Activated CD4-positive, alpha-beta memory T cell treated with anti-CD3 and anti-CD28 coated beads for 36 hours (primary cell): ENCODE measurements at regions not wholly inside any gene's neighbourhood (a gene's known extent, or its start where the extent isn't known, plus 50 kb on each side); places are given as distances from the start of the nearest gene placed in this dataset.

ENCODE experiments used
- CTCF ChIA-PET: fragments of 350-600 bp; sonication (Branson Sonifier 250); formaldehyde crosslinking; loops from one replicate; lab custom pipeline; 2021; ENCODE audit warnings: antibody characterized with exemption, inconsistent platforms; lab: Charles Lee
- POLR2A ChIA-PET: fragments of 350-600 bp; sonication (Branson Sonifier 250); formaldehyde crosslinking; loops from one replicate; lab custom pipeline; 2021; ENCODE audit warnings: antibody characterized with exemption; lab: Charles Lee
- DNase-seq: peaks from one replicate; pipeline ENCODE4 v3.0.0-alpha.2; 2020
- H3K27ac Mint-ChIP-seq: one replicate; pipeline ENCODE4 v1.8.0; 2021; ENCODE audit warnings: mixed read lengths
- H3K27me3 Mint-ChIP-seq: one replicate; pipeline ENCODE4 v1.8.0; 2021; ENCODE audit warnings: mixed read lengths
- H3K36me3 Mint-ChIP-seq: one replicate; pipeline ENCODE4 v1.8.0; 2021; ENCODE audit warnings: mixed read lengths
- H3K4me1 Mint-ChIP-seq: one replicate; pipeline ENCODE4 v1.8.0; 2021; ENCODE audit warnings: low read depth, mixed read lengths
- H3K4me3 Mint-ChIP-seq: one replicate; pipeline ENCODE4 v1.8.0; 2021; ENCODE audit warnings: mild to moderate bottlenecking, mixed read lengths
- H3K9me3 Mint-ChIP-seq: one replicate; pipeline ENCODE4 v1.8.0; 2021; ENCODE audit warnings: mixed read lengths
- intact Hi-C: fragments of 100-400 bp; cut with micrococcal nuclease; formaldehyde crosslinking; loops from one replicate; pipeline ENCODE4 v1.15.1; 2023

DNA sequence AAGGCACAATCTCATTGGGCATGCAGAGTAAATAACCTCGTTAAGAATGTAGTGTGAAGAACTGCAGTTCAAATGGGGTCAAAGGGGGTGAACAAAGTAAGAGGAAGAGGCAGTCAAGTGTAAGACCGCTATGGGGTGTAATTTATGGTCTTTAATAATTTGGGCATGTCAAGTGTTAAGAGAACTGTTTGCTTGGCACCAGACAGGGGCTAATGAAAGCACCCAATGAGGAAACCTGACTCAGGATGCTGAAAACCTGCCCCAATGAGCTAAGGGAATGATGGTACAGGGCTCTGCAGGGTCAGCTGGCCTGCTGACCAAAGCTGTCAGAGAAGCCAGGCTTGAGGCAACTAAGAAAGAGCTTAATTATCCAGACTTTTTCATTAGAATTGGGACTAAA is 368.1 kb downstream of the DTWD2 start:
- Mint-ChIP-seq H3K9me3 (peaks cover 4% of the 10 kb centered on the region), H3K27me3 (no peaks in the 10 kb centered on the region)
- CTCF ChIA-PET, result no interaction called here

DNA sequence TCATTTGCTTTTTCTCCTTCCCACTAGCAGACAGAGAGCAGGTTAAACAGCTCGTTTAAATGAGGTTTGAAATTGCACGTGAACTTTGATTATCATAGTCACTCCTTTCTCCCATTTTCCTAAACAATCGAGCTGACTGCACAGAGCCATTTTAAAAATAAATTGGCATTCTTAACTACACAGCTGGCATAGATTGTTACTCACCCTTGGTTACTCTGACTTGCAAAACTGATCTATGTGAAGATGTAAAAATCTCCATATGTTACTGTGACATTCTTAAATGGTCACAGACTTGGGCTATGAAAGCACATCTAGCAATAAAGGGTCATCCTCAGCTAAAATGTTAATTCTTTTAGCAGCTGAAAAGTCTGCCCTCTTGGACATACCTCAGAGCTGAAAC is 368.5 kb downstream of the DTWD2 start:
- no peak for DNase-seq
- intact Hi-C loops, result no loop called here
- Mint-ChIP-seq H3K4me1 (no peaks in the 10 kb centered on the region), H3K27me3 (no peaks in the 10 kb centered on the region), H3K27ac (no peak overlapping the region), H3K4me3 (no peak overlapping the region), H3K9me3 (peaks cover 4% of the 10 kb centered on the region), H3K36me3 (no peaks in the 10 kb centered on the region)
- ChIA-PET CTCF (interaction anchor here (0.6 kb wide), 1 partner anchor 221 kb away, joined by 4 read pairs; no protein-coding TSS in a partner anchor), POLR2A (no interaction called here)

More for the DNA sequence above, 368.1 kb downstream of the DTWD2 start:
- POLR2A ChIA-PET, result no interaction called here
- no peak for DNase-seq
- H3K4me3 Mint-ChIP-seq, result no peak overlapping the region
- H3K4me1 Mint-ChIP-seq, result no peaks in the 10 kb centered on the region
- H3K36me3 Mint-ChIP-seq, result no peaks in the 10 kb centered on the region
- no peak overlapping the region for H3K27ac Mint-ChIP-seq
- intact Hi-C loops, result no loop called here

DNA sequence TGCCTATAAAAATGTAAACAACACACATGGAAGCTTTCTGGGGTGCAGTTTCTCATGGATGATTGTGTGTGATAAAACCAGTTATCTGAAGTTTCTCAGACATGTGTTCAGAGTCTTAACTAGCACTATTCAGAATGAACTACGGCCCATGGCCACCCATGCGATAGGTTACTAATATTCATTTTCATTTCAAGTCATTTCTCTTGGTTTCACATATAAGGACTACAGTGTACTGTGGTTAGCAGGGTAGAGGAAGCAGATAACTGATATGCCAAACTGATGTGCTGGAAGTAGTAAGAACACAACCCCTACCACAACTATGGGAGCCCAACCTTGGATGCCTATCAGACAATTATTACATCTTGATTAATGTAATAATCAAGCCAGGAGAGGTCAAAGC is 372.1 kb downstream of the DTWD2 start:
- Mint-ChIP-seq H3K36me3 (no peaks in the 10 kb centered on the region), H3K9me3 (no peaks in the 10 kb centered on the region), H3K27ac (no peak overlapping the region), H3K27me3 (no peaks in the 10 kb centered on the region), H3K4me1 (no peaks in the 10 kb centered on the region), H3K4me3 (no peak overlapping the region)
- CTCF ChIA-PET, result no interaction called here
- intact Hi-C loops, result no loop called here
- POLR2A ChIA-PET, result no interaction called here
- DNase-seq, result no peak

DNA sequence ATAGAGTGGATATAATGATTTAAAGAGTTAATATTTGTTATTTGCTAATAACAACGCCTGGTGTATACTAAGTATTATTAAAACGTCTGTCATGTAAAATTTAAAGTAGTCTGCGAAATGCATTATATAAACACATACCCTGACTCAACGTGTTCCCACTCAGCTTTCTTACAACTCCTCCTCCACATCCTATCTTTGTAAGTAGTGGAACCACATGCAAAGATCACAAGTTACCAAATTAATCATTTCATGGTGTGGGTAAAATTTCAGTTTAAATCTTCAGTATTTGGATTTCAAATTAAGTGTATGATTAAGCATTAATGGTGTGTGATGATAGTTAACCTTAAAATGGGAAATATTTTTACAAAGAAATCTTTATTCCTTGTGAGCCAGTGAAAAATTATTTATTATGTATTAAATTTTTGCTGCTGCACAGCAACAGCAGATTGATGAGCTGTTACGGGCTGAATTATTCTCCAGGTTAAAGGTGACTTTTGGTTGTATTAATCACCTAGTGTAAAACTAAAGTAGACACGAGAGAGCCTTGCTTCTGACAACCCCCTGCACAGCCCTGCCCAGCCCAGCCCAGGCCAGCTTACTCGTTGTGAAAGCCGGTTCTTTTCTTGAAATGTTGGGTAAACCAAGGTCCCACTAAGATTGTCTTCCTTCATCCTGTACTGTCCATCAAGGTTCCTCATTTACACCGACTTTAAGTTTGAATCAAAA is 373.5 kb downstream of the DTWD2 start:
- Mint-ChIP-seq H3K4me1 (no peaks in the 10 kb centered on the region), H3K4me3 (no peak overlapping the region), H3K27me3 (no peaks in the 10 kb centered on the region), H3K36me3 (no peaks in the 10 kb centered on the region), H3K27ac (no peak overlapping the region), H3K9me3 (no peaks in the 10 kb centered on the region)
- ChIA-PET CTCF (no interaction called here), POLR2A (no interaction called here)
- no peak for DNase-seq
- intact Hi-C loops, result no loop called here

DNA sequence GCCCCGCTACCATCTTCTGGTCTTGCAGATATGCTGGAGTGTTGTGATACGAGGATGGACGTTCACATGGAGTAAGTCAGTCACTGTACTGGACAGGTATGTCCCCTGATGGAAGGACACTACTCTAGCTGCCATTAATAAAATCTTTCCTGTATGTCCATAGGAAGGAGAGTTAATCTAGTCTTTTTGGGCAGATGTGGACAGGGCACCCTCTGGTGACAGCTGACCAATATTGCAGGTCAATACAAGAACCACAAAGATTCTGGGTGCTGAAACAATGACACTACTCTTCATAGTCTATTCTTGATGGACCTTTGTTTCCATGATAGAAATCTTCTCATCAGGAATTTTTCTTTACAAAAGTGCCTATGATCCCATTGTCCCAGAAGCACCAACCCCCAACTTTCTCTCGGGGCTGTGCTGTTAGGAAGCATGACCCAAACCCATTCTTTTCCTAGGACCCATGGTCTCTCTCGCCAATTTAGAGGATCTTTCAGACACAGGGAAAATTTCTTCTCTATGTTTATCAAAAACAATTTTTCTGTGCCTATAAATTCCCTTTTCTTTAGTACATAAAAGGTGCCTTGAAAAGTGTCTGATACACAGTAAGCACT is 376.9 kb downstream of the DTWD2 start:
- no peaks in the 10 kb centered on the region for H3K27me3 Mint-ChIP-seq
- intact Hi-C loops, result no loop called here
- POLR2A ChIA-PET, result no interaction called here
- no peaks in the 10 kb centered on the region for H3K4me1 Mint-ChIP-seq
- H3K36me3 Mint-ChIP-seq, result no peaks in the 10 kb centered on the region
- CTCF ChIA-PET, result no interaction called here
- H3K4me3 Mint-ChIP-seq, result no peak overlapping the region
- H3K27ac Mint-ChIP-seq, result no peak overlapping the region
- peak; percentile 10 for DNase-seq
- no peaks in the 10 kb centered on the region for H3K9me3 Mint-ChIP-seq

DNA sequence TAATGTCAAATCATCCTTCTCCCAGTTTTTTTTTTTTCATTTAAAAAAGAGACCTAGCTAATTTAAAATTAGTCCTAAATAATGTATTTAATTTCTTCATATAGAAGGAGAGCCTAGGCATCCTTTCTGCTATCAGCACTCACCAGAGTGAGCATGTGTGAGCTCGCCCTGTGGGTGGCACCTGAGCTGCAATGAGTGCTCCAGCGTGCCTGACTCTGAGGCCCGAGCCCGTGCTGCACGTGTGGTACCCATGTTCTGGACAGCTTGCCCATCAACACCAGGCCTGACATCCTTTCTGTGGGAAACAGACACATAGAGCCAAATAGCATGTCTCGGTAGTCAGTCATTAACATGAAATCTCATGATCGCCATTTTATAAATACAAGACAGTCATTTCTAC is 381.4 kb downstream of the DTWD2 start:
- intact Hi-C loops, result no loop called here
- DNase-seq, result no peak
- CTCF ChIA-PET, result no interaction called here
- no peaks in the 10 kb centered on the region for H3K9me3 Mint-ChIP-seq
- H3K4me1 Mint-ChIP-seq, result no peaks in the 10 kb centered on the region
- no peaks in the 10 kb centered on the region for H3K27me3 Mint-ChIP-seq
- H3K4me3 Mint-ChIP-seq, result no peak overlapping the region
- POLR2A ChIA-PET, result no interaction called here
- no peak overlapping the region for H3K27ac Mint-ChIP-seq
- H3K36me3 Mint-ChIP-seq, result no peaks in the 10 kb centered on the region

DNA sequence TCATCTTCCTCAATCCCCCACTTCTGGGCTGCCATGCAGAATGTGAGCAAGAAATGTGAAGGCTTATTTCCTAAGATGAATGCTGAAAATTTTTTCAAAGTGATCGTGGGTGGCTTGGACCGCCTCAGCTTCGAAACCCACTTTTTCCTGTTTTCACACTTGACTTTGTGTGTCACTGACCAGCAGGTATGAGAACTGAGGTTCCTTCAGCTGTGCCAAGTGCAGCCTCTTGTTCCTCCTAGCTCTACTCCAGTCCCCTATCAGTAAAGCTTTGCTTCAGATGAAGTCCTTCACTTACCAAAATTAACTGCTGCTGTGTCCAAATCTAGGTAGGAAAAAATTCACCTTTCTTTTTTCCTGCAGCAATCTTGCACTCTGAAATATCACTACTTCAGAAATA is 382.6 kb downstream of the DTWD2 start:
- no peak for DNase-seq
- H3K27me3 Mint-ChIP-seq, result no peaks in the 10 kb centered on the region
- no peaks in the 10 kb centered on the region for H3K4me1 Mint-ChIP-seq
- ChIA-PET POLR2A (no interaction called here), CTCF (no interaction called here)
- H3K4me3 Mint-ChIP-seq, result no peak overlapping the region
- intact Hi-C loops, result no loop called here
- H3K36me3 Mint-ChIP-seq, result no peaks in the 10 kb centered on the region
- H3K9me3 Mint-ChIP-seq, result no peaks in the 10 kb centered on the region
- no peak overlapping the region for H3K27ac Mint-ChIP-seq

DNA sequence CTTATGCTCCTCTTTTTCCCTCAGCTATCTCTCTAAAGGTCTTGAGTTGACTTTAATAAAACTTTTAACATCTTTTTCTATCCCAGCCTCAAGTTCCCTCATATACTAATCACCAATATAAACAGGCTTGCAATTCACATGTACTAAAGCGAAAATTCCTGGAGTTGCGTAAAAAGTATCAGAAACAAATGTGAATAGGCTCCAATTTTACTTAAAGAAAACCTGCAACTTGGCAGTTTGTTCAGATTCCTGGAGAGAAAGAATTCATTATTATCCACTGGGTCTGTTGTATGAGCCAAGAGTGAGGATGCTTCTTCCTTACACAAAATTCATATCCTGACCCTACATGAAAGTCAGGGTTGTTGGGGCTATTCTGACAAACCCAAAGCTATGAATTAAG is 384.2 kb downstream of the DTWD2 start:
- Mint-ChIP-seq H3K9me3 (no peaks in the 10 kb centered on the region), H3K27ac (no peak overlapping the region), H3K4me3 (no peak overlapping the region), H3K36me3 (no peaks in the 10 kb centered on the region), H3K27me3 (no peaks in the 10 kb centered on the region), H3K4me1 (no peaks in the 10 kb centered on the region)
- DNase-seq, result no peak
- ChIA-PET POLR2A (no interaction called here), CTCF (no interaction called here)
- intact Hi-C loops, result no loop called here

DNA sequence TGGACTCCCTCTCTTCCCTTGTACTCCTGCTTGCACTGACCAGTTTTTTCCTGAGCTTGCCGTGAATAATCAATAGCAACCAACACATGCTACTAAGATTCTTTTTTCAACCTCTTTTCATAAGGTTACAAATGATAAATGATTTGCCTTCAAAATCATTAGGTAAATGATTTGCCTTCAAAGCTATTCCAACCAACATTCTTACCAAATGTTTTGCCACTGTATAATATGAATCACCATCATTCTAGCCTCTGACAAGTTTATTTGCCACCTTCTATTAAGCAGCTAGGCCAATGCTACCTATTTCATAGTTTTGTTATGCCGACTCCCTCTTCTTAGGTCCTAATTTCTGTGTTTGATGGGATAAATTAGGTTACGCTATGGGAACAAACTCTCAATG is 385.1 kb downstream of the DTWD2 start:
- Mint-ChIP-seq H3K36me3 (no peaks in the 10 kb centered on the region), H3K27ac (no peak overlapping the region), H3K27me3 (no peaks in the 10 kb centered on the region), H3K9me3 (no peaks in the 10 kb centered on the region), H3K4me3 (no peak overlapping the region), H3K4me1 (no peaks in the 10 kb centered on the region)
- POLR2A ChIA-PET, result no interaction called here
- DNase-seq, result no peak
- intact Hi-C loops, result no loop called here
- CTCF ChIA-PET, result no interaction called here

DNA sequence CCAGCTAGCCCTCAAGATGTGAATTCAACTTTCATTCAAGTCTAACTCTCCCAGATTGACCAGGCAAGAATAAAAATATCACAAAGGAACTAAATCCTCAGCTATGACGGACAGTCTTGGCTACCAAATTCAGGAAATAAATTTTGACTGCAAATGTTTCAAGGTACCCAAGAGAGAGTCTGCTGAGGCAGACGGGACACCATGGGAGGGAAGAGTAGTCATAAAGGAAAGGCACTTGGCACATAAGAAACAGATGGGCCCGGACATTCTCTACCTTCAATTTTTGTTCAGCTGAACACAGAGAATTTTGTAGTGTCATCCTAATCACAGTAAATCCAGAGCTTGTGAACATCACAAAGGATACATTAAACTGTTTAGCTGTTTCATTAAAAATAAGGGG is 390.0 kb downstream of the DTWD2 start:
- Mint-ChIP-seq H3K27ac (no peak overlapping the region), H3K4me3 (no peak overlapping the region), H3K27me3 (no peaks in the 10 kb centered on the region), H3K9me3 (no peaks in the 10 kb centered on the region), H3K36me3 (no peaks in the 10 kb centered on the region), H3K4me1 (no peaks in the 10 kb centered on the region)
- ChIA-PET POLR2A (no interaction called here), CTCF (no interaction called here)
- no peak for DNase-seq
- intact Hi-C loops, result no loop called here

DNA sequence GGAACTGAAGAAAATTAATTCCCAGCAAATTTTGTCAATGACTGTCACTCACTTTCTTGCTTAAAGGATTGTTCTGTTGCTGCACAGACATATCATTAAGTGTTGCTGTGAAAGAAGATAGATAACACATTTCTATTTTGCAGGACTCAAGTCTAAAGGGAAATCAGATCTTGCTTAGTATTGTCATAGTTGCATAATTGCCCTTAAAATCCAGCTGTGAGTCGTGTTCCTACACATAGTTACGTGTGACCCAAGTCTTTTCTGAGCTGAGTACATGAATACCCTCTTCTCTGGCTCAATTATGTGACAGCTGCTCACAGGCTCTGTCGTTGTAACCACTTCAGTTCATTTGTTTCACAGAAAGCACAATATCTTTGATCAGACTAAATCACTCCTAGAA is 390.8 kb downstream of the DTWD2 start:
- Mint-ChIP-seq H3K9me3 (no peaks in the 10 kb centered on the region), H3K4me1 (no peaks in the 10 kb centered on the region), H3K27me3 (no peaks in the 10 kb centered on the region), H3K4me3 (no peak overlapping the region), H3K27ac (no peak overlapping the region), H3K36me3 (no peaks in the 10 kb centered on the region)
- intact Hi-C loops, result no loop called here
- no peak for DNase-seq
- POLR2A ChIA-PET, result no interaction called here
- CTCF ChIA-PET, result no interaction called here

DNA sequence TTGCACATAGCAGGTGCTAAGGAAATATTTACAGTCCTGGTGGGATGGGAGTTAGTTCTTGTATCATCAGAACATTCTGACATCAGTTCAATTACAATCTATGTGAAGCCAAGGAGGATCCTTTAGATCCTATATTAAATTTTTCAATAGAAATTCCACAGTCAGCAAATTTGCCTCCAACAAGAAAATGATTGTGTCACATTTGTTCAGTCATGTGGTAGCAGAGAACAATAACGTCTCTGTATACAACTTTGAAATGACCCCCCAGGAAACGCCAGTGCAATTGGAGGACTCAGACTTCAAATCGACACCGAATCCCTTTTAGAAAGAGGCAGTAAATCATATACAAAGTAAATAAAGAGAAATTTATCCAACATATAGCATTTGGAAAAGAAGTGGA is 392.1 kb downstream of the DTWD2 start:
- no peak overlapping the region for H3K27ac Mint-ChIP-seq
- no peaks in the 10 kb centered on the region for H3K27me3 Mint-ChIP-seq
- no peak overlapping the region for H3K4me3 Mint-ChIP-seq
- no peaks in the 10 kb centered on the region for H3K4me1 Mint-ChIP-seq
- H3K36me3 Mint-ChIP-seq, result no peaks in the 10 kb centered on the region
- no peaks in the 10 kb centered on the region for H3K9me3 Mint-ChIP-seq
- ChIA-PET CTCF (no interaction called here), POLR2A (no interaction called here)
- intact Hi-C loops, result no loop called here
- DNase-seq, result no peak

DNA sequence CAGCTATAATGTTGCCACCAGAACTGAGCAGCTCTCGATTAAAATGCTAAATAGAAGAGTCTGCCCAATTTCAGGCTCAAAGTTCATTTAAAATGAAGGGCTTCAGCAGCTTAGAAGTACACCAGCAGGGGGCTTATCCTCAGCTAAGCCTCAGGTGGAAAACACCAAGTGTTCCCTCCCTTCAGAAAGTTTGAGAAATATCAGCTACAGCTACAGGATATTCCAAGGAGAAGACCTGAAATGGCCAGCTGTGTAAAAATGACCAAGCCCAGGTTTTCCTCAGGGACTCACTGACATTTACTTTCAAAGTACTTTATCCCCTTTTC is 395.4 kb downstream of the DTWD2 start:
- H3K27ac Mint-ChIP-seq, result no peak overlapping the region
- no peaks in the 10 kb centered on the region for H3K36me3 Mint-ChIP-seq
- no peaks in the 10 kb centered on the region for H3K27me3 Mint-ChIP-seq
- POLR2A ChIA-PET, result no interaction called here
- no peak overlapping the region for H3K4me3 Mint-ChIP-seq
- intact Hi-C loops, result no loop called here
- no peaks in the 10 kb centered on the region for H3K4me1 Mint-ChIP-seq
- H3K9me3 Mint-ChIP-seq, result no peaks in the 10 kb centered on the region
- no peak for DNase-seq
- CTCF ChIA-PET, result no interaction called here
